ENCODE measurements at regions not wholly inside any gene's neighbourhood (a gene's known extent, or its start where the extent isn't known, plus 50 kb on each side); places are given as distances from the start of the nearest gene placed in this dataset.

DNA sequence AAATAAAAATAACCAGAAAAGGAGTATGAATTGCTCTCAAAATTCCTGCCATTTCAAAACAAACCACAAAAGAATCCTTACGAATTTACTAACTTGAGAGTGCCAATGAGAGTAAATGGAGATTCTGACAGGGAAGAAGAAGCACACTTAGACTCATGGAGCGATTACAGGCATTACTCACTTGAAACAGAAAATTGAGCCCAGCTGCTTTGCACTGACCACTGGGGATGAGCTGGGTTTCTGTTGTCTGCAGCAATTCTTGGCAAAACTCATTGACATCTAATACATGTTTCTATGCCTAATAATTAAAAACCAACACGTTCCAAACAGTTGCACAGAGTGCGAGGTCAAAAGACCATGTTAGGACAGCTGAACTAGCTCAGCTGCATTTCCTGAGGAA lies 731.6 kb downstream of the DNAH5 start:
- TF ChIP-seq, protein P1, sequence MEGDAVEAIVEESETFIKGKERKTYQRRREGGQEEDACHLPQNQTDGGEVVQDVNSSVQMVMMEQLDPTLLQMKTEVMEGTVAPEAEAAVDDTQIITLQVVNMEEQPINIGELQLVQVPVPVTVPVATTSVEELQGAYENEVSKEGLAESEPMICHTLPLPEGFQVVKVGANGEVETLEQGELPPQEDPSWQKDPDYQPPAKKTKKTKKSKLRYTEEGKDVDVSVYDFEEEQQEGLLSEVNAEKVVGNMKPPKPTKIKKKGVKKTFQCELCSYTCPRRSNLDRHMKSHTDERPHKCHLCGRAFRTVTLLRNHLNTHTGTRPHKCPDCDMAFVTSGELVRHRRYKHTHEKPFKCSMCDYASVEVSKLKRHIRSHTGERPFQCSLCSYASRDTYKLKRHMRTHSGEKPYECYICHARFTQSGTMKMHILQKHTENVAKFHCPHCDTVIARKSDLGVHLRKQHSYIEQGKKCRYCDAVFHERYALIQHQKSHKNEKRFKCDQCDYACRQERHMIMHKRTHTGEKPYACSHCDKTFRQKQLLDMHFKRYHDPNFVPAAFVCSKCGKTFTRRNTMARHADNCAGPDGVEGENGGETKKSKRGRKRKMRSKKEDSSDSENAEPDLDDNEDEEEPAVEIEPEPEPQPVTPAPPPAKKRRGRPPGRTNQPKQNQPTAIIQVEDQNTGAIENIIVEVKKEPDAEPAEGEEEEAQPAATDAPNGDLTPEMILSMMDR (IDR thresholded peaks at IDR 0.05): no peak
- TF ChIP-seq EZH2 (IDR thresholded peaks at IDR 0.05) (no peak), EZH2phosphoT487 (IDR thresholded peaks at IDR 0.05) (no peak)
